ENCODE measurements at regions not wholly inside any gene's neighbourhood (a gene's known extent, or its start where the extent isn't known, plus 50 kb on each side); places are given as distances from the start of the nearest gene placed in this dataset.

DNA sequence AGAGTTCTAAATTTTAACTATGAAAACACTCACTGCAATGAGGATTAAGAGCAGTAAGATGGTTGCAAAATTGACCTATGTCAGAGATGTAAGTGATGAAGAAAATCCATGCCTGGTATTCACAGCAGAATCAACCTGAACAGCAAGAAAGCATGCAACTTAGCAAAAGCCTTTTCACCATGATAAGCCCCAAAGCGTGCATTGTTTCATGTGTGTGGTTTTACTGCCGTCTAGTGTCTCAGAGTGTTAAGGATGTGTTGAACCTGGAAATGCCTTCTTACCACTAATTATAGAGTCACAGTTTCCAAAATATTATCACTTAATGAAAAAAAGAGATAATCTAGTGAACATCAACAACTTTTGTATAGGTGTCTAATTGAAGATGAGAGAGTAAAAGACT lies 415.2 kb upstream of the TRPC7 start:
- DNase-seq (ENCODE audit: low read depth, low spot score): no peak
- Histone ChIP-seq H3K36me3 (ENCODE audit: control insufficient read depth, insufficient read depth, low read length) (no peaks in the 10 kb centered on the region), H3K4me1 (ENCODE audit: control insufficient read depth, insufficient read depth, low read length) (0 out of 2 replicates have a peak, but pooled peaks cover 2% of the 10 kb centered on the region), H3K27me3 (ENCODE audit: control insufficient read depth, insufficient read depth, low read length) (no peaks in the 10 kb centered on the region), H3K9me3 (ENCODE audit: control insufficient read depth, insufficient read depth, low read length) (no peaks in the 10 kb centered on the region), H3K27ac (ENCODE audit: low read length) (no peak overlapping the region), H3K4me3 (ENCODE audit: low read length) (no peak overlapping the region)
- no CpG with 5 or more reads among the region's 2 CpGs for WGBS (ENCODE audit: insufficient coverage, insufficient read length)

DNA sequence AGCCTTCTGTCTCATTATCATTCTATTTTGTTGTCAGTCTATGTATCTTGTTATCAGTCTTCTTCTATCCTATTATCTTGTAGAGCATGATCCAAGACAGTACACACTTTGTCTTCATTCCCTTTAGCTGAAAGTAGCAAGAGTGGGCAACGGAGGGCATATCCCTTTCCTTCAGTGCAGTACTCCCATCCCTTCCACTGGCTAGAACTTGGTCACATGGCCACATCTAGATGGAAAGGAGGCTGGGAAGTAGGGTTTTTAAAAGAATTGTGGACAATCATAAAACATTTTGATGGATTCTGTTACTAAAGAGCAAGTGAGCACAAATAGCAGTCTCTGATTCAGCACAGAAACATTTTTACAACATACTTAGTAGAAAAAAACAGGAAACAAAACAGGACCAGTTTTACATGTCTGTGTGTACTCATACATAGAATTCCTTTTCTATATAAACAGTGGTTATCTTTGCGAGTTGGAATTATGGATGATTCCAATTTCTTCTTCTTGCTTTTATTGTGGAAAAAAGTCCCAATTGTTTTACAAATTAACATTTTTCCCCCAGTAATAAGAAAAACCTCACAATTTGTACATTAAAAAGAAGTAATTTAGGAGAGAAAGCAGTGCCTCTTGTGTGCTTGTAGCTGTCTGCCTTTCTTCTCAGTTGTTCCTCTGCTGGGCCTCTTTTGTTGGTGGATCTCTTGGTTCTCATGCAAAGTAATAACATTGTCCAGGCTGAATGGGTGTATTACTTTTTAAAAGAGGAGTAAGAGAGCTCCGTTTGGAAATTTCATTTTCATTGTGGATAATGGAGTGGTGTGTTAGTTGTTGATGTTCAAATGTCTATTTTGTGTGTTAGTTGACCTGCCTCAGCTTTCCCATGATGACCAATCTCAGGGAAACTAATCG lies 410.9 kb upstream of the TRPC7 start:
- H3K36me3 ChIP-seq (ENCODE audit: control insufficient read depth, insufficient read depth, low read length): no peaks in the 10 kb centered on the region
- H3K9me3 ChIP-seq (ENCODE audit: control insufficient read depth, insufficient read depth, low read length): no peaks in the 10 kb centered on the region
- WGBS (ENCODE audit: insufficient coverage, insufficient read length): 100% methylated on average over 1 of the region's 4 CpGs
- no peak for DNase-seq (ENCODE audit: low read depth, low spot score)
- H3K4me1 ChIP-seq (ENCODE audit: control insufficient read depth, insufficient read depth, low read length): peaks cover 2% of the 10 kb centered on the region; the same call in 1 of the 2 replicates
- no peaks in the 10 kb centered on the region for H3K27me3 ChIP-seq (ENCODE audit: control insufficient read depth, insufficient read depth, low read length)
- H3K4me3 ChIP-seq (ENCODE audit: low read length): no peak overlapping the region
- H3K27ac ChIP-seq (ENCODE audit: low read length): no peak overlapping the region

DNA sequence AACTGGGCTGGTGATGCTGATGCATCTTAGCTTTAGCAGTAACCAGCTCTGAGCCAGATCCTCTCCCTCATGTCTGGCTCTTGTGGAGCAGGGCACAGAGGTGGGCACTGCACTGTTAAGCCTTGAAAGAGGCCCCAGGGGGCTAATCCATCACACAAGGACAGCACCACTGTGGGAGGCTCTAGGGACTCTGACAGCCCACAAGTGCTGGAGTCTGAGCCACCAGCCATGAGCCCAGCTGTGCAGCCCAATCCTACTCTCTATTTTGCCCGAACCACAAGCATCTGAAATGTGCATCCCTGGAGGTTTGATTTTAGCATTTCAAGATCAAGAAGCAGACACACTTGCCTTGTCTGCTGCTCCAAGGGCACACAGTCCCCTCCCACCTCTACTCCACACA lies 407.1 kb upstream of the TRPC7 start:
- peaks cover 2% of the 10 kb centered on the region; the same call in 1 of the 2 replicates for H3K4me1 ChIP-seq (ENCODE audit: control insufficient read depth, insufficient read depth, low read length)
- WGBS (ENCODE audit: insufficient coverage, insufficient read length): no CpG with 5 or more reads among the region's 1 CpG
- H3K4me3 ChIP-seq (ENCODE audit: low read length): no peak overlapping the region
- H3K9me3 ChIP-seq (ENCODE audit: control insufficient read depth, insufficient read depth, low read length): no peaks in the 10 kb centered on the region
- no peaks in the 10 kb centered on the region for H3K36me3 ChIP-seq (ENCODE audit: control insufficient read depth, insufficient read depth, low read length)
- no peaks in the 10 kb centered on the region for H3K27me3 ChIP-seq (ENCODE audit: control insufficient read depth, insufficient read depth, low read length)
- DNase-seq (ENCODE audit: low read depth, low spot score): no peak
- H3K27ac ChIP-seq (ENCODE audit: low read length): no peak overlapping the region

DNA sequence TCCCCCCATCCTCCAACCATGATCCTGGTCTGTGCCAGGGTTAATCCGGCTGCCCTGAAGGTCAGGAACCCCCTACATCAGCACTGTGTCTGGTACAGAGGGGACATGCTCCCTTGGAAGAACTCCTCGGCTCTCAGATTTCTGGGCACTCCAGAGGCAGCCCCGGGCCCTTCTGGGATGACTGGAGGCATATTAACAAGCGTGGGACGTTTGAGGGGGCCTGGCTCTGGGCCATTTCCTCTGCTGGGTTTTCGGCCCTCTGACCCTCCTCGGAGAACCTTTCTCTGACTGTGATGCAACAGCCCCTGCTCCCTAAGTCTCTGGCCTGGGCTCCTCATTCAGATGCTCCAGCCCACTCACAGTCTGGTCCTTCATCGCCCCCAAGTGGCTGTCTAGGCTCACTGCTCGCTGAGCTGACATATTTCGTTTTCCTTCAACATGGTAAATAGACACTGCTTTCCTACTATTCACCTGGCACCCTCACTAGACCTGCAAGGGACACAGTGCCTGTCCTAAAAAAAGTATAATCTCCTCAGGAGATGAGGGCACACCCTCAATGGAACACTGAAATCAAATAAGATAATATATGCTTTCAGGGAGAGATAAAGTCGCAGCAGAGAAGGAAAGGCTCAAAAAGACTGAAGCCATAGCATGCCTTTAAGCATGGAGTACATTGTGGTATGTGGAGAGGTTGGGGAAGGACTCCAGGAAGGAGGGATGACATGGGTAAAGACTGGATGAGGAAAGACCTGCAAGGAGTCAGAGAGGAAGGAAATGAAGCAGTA lies 404.7 kb upstream of the TRPC7 start:
- Histone ChIP-seq H3K27me3 (ENCODE audit: control insufficient read depth, insufficient read depth, low read length) (no peaks in the 10 kb centered on the region), H3K4me3 (ENCODE audit: low read length) (no peak overlapping the region), H3K9me3 (ENCODE audit: control insufficient read depth, insufficient read depth, low read length) (no peaks in the 10 kb centered on the region), H3K36me3 (ENCODE audit: control insufficient read depth, insufficient read depth, low read length) (no peaks in the 10 kb centered on the region), H3K27ac (ENCODE audit: low read length) (no peak overlapping the region), H3K4me1 (ENCODE audit: control insufficient read depth, insufficient read depth, low read length) (no peaks in the 10 kb centered on the region; the same call in 1 of the 2 replicates)
- DNase-seq (ENCODE audit: low read depth, low spot score): peak; percentile 60
- WGBS (ENCODE audit: insufficient coverage, insufficient read length): no CpG with 5 or more reads among the region's 11 CpGs

DNA sequence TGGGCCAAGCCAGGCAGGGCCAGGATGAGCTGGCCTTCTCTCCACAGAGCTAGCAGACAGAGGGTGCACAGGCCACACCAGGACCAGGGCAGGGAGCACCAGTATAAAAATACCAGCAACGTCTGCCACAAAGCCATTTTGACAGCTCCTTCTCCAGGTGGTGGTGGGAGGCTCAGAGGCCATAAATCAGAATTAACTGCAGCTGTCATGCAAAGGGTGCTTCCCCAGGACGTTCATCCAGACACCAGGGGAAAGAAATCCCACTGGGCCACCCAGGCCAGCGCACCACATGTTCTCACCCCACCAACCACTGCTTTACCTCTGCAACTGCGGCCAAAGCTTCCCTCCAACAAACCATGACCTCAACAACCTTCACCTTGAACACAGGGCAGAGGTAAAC lies 403.7 kb upstream of the TRPC7 start:
- H3K4me1 ChIP-seq (ENCODE audit: control insufficient read depth, insufficient read depth, low read length): no peaks in the 10 kb centered on the region; the same call in 1 of the 2 replicates
- H3K27ac ChIP-seq (ENCODE audit: low read length): no peak overlapping the region
- H3K27me3 ChIP-seq (ENCODE audit: control insufficient read depth, insufficient read depth, low read length): no peaks in the 10 kb centered on the region
- no CpG with 5 or more reads among the region's 4 CpGs for WGBS (ENCODE audit: insufficient coverage, insufficient read length)
- no peaks in the 10 kb centered on the region for H3K9me3 ChIP-seq (ENCODE audit: control insufficient read depth, insufficient read depth, low read length)
- H3K36me3 ChIP-seq (ENCODE audit: control insufficient read depth, insufficient read depth, low read length): no peaks in the 10 kb centered on the region
- H3K4me3 ChIP-seq (ENCODE audit: low read length): no peak overlapping the region
- no peak for DNase-seq (ENCODE audit: low read depth, low spot score)

DNA sequence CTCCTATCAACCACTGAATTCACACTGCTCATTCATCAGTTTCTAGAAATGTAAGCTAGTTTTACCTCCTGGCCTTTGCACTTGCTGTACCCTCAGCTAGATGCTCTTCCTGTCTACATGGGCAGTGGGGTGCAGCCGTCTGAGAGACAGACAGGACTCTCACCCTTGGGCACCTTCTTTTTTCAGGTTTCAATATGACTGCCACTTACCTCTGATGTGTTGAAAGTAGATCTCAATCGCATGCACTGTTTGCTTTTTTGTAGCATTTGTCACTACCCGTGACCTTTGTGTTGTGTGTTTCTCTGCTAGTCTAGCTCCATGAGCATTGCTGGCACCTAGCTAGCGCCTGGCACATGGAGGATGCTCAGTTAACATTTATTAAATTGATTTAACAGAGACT lies 403.1 kb upstream of the TRPC7 start:
- no peaks in the 10 kb centered on the region for H3K36me3 ChIP-seq (ENCODE audit: control insufficient read depth, insufficient read depth, low read length)
- no peaks in the 10 kb centered on the region for H3K27me3 ChIP-seq (ENCODE audit: control insufficient read depth, insufficient read depth, low read length)
- H3K4me1 ChIP-seq (ENCODE audit: control insufficient read depth, insufficient read depth, low read length): no peaks in the 10 kb centered on the region
- no peak for DNase-seq (ENCODE audit: low read depth, low spot score)
- no peak overlapping the region for H3K27ac ChIP-seq (ENCODE audit: low read length)
- no peaks in the 10 kb centered on the region for H3K9me3 ChIP-seq (ENCODE audit: control insufficient read depth, insufficient read depth, low read length)
- WGBS (ENCODE audit: insufficient coverage, insufficient read length): no CpG with 5 or more reads among the region's 4 CpGs
- H3K4me3 ChIP-seq (ENCODE audit: low read length): no peak overlapping the region

GRCh38 chr5:136766456-136766855 lies 401.1 kb upstream of the TRPC7 start:
- no peak for DNase-seq (ENCODE audit: low read depth, low spot score)
- Histone ChIP-seq H3K4me3 (ENCODE audit: low read length) (no peak overlapping the region), H3K36me3 (ENCODE audit: control insufficient read depth, insufficient read depth, low read length) (no peaks in the 10 kb centered on the region), H3K9me3 (ENCODE audit: control insufficient read depth, insufficient read depth, low read length) (no peaks in the 10 kb centered on the region), H3K27me3 (ENCODE audit: control insufficient read depth, insufficient read depth, low read length) (no peaks in the 10 kb centered on the region), H3K4me1 (ENCODE audit: control insufficient read depth, insufficient read depth, low read length) (no peaks in the 10 kb centered on the region), H3K27ac (ENCODE audit: low read length) (no peak overlapping the region)
- no CpG with 5 or more reads among the region's 3 CpGs for WGBS (ENCODE audit: insufficient coverage, insufficient read length)

GRCh38 chr5:136764601-136765000 lies 399.3 kb upstream of the TRPC7 start:
- Histone ChIP-seq H3K36me3 (ENCODE audit: control insufficient read depth, insufficient read depth, low read length) (no peaks in the 10 kb centered on the region), H3K9me3 (ENCODE audit: control insufficient read depth, insufficient read depth, low read length) (no peaks in the 10 kb centered on the region), H3K27ac (ENCODE audit: low read length) (no peak overlapping the region), H3K4me1 (ENCODE audit: control insufficient read depth, insufficient read depth, low read length) (no peaks in the 10 kb centered on the region), H3K4me3 (ENCODE audit: low read length) (no peak overlapping the region), H3K27me3 (ENCODE audit: control insufficient read depth, insufficient read depth, low read length) (no peaks in the 10 kb centered on the region)
- no peak for DNase-seq (ENCODE audit: low read depth, low spot score)
- no CpG with 5 or more reads among the region's 2 CpGs for WGBS (ENCODE audit: insufficient coverage, insufficient read length)

DNA sequence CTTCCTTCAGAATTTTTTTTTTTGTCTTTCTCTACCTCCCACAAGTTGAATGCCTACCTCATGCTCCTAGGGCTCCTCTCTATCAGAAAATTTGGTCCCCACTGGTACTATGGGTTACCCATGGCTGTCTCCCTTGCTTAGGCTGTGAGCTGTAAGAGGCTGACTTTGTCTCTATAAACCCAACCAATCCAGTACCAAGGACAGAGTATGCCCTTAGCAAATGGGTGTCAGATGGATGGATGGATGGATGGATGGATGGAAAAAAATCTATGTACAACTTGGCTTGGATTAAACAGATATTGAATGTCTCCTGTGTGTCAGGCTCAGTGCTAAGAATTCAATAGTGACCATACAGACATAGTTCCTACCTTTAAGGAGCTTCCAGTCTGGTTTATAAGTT lies 398.2 kb upstream of the TRPC7 start:
- Histone ChIP-seq H3K4me1 (ENCODE audit: control insufficient read depth, insufficient read depth, low read length) (no peaks in the 10 kb centered on the region), H3K27ac (ENCODE audit: low read length) (no peak overlapping the region), H3K9me3 (ENCODE audit: control insufficient read depth, insufficient read depth, low read length) (no peaks in the 10 kb centered on the region), H3K36me3 (ENCODE audit: control insufficient read depth, insufficient read depth, low read length) (no peaks in the 10 kb centered on the region), H3K4me3 (ENCODE audit: low read length) (no peak overlapping the region), H3K27me3 (ENCODE audit: control insufficient read depth, insufficient read depth, low read length) (no peaks in the 10 kb centered on the region)
- DNase-seq (ENCODE audit: low read depth, low spot score): no peak

DNA sequence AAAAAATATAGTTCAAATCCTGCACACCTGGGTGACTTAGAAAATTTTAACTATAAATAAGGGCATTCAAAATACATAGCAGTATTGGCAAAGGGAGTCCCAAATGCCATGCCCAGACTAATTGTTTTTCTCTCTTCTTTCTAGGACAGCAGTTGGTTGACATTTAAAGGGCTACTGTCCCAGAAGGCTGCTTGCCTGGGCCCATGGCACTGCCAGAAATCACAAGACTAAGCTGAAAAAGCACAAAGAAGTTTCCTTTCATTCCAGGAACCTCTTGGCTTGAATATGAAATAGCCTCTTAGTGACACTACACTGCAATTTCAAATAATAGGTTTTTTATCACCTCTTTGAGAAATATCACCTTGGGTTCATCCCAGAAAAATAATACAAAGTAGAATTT lies 388.9 kb upstream of the TRPC7 start:
- Histone ChIP-seq H3K4me1 (ENCODE audit: control insufficient read depth, insufficient read depth, low read length) (no peaks in the 10 kb centered on the region), H3K27ac (ENCODE audit: low read length) (no peak overlapping the region), H3K9me3 (ENCODE audit: control insufficient read depth, insufficient read depth, low read length) (no peaks in the 10 kb centered on the region), H3K36me3 (ENCODE audit: control insufficient read depth, insufficient read depth, low read length) (no peaks in the 10 kb centered on the region), H3K4me3 (ENCODE audit: low read length) (no peak overlapping the region), H3K27me3 (ENCODE audit: control insufficient read depth, insufficient read depth, low read length) (no peaks in the 10 kb centered on the region)
- no peak for DNase-seq (ENCODE audit: low read depth, low spot score)

Data from iPS DF 6.9 (cell line).